ENCODE measurements at regions not wholly inside any gene's neighbourhood (a gene's known extent, or its start where the extent isn't known, plus 50 kb on each side); places are given as distances from the start of the nearest gene placed in this dataset.

DNA sequence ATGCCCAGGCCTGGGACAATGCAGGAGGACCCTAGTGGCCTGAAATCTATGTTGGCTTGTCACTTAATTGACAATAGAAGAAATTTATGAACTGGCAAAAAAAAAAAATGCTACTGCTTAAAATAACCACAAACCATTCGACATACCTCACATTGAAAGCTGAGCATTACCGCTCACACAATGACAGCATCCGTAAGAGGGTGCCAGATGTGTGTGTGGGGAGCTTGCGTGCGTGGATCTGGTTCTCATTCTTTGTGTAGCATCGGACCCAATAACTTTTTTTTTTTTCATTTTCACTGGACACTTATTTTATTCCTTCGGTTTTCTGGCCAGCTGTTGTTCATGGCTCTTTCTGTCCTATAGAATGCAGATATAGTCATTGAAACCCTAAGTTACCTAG is 216.7 kb downstream of the VRK1 start:
- Mint-ChIP-seq H3K36me3 (ENCODE audit: unreplicated experiment) (no peaks in the 10 kb centered on the region), H3K27ac (ENCODE audit: unreplicated experiment) (no peak overlapping the region), H3K4me3 (ENCODE audit: unreplicated experiment) (no peak overlapping the region), H3K9me3 (ENCODE audit: unreplicated experiment) (peaks cover 3% of the 10 kb centered on the region), H3K4me1 (ENCODE audit: low read depth, unreplicated experiment) (no peaks in the 10 kb centered on the region), H3K27me3 (ENCODE audit: unreplicated experiment) (no peaks in the 10 kb centered on the region)
- TF ChIP-seq, protein P1, sequence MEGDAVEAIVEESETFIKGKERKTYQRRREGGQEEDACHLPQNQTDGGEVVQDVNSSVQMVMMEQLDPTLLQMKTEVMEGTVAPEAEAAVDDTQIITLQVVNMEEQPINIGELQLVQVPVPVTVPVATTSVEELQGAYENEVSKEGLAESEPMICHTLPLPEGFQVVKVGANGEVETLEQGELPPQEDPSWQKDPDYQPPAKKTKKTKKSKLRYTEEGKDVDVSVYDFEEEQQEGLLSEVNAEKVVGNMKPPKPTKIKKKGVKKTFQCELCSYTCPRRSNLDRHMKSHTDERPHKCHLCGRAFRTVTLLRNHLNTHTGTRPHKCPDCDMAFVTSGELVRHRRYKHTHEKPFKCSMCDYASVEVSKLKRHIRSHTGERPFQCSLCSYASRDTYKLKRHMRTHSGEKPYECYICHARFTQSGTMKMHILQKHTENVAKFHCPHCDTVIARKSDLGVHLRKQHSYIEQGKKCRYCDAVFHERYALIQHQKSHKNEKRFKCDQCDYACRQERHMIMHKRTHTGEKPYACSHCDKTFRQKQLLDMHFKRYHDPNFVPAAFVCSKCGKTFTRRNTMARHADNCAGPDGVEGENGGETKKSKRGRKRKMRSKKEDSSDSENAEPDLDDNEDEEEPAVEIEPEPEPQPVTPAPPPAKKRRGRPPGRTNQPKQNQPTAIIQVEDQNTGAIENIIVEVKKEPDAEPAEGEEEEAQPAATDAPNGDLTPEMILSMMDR (IDR thresholded peaks at IDR 0.05; ENCODE audit: partially characterized antibody, unreplicated experiment): no peak
- no peak for DNase-seq

DNA sequence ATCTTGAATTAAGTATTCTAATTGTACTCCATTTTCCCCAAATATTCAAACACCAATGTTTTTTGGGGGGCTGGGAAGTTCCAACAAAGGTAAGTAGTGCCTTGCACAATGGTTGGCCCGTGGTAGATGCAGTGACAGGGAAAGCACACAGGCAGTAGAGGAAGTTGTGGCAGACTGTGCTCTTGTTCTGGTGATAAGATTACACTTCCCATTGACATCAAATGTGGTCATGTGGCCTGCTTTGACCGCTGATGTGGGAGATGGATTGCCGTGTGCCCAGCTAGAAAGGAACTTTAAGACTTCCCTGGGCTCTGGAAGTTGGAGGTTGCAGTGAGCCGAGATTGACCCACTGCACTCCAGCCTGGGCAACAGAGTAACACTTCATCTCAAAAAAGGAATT is 223.8 kb downstream of the VRK1 start:
- H3K4me1 Mint-ChIP-seq (ENCODE audit: low read depth, unreplicated experiment): peaks cover 13% of the 10 kb centered on the region
- no peaks in the 10 kb centered on the region for H3K9me3 Mint-ChIP-seq (ENCODE audit: unreplicated experiment)
- TF ChIP-seq, protein P1 (IDR thresholded peaks at IDR 0.05; ENCODE audit: partially characterized antibody, unreplicated experiment): no peak
- no peaks in the 10 kb centered on the region for H3K27me3 Mint-ChIP-seq (ENCODE audit: unreplicated experiment)
- H3K27ac Mint-ChIP-seq (ENCODE audit: unreplicated experiment): no peak overlapping the region
- no peak for DNase-seq
- H3K36me3 Mint-ChIP-seq (ENCODE audit: unreplicated experiment): no peaks in the 10 kb centered on the region
- H3K4me3 Mint-ChIP-seq (ENCODE audit: unreplicated experiment): no peak overlapping the region

DNA sequence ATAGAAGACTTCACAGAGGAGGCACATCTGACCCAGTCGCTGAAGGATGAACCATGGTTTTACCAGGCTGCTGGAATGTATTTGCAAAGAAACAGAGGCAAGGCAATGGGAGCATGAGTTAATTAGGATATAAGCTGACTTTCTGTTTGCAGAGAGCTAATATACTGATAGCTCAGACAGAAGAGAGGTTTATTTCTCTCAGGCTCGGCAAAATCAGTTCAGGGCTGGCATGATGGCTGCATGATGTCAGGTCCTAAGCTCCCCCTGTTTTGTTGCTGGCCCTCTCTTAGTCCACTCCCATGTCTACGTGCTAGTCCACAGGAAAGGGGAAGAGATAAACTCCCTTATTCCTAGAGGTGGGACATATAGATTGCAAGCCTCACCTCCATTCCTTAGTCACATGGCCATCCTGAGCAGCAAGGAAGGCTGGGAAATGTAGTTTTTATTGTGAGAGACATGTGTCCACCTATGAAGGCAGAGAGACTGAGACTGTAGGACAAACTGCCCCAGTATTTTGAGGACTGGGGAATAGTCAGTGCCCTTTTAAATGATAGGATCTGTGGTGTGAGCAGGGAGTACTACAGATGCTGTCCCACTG is 224.5 kb downstream of the VRK1 start:
- no peaks in the 10 kb centered on the region for H3K9me3 Mint-ChIP-seq (ENCODE audit: unreplicated experiment)
- H3K27me3 Mint-ChIP-seq (ENCODE audit: unreplicated experiment): no peaks in the 10 kb centered on the region
- H3K36me3 Mint-ChIP-seq (ENCODE audit: unreplicated experiment): no peaks in the 10 kb centered on the region
- TF ChIP-seq, protein P1 (IDR thresholded peaks at IDR 0.05; ENCODE audit: partially characterized antibody, unreplicated experiment): no peak
- no peak for DNase-seq
- peaks cover 14% of the 10 kb centered on the region for H3K4me1 Mint-ChIP-seq (ENCODE audit: low read depth, unreplicated experiment)
- H3K4me3 Mint-ChIP-seq (ENCODE audit: unreplicated experiment): no peak overlapping the region
- no peak overlapping the region for H3K27ac Mint-ChIP-seq (ENCODE audit: unreplicated experiment)

DNA sequence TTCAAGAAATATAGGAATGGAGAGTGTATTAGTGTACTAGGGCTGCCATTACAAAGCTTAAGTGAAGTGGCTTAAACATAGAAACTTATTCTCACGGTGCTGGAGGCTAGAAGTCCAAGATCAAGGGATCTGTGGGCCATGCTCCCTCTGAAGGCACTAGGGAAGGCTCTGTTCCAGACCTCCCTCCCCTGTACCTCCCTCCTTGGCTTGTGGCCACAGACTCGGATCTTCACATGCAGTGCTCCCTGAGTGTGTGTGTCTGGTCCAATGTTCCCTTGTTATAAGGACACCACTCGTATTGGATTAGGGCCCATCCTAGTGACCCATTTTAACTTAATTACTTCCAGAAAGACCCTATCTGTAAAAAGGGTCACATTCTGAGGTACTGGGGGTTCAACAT is 225.6 kb downstream of the VRK1 start:
- no peak overlapping the region for H3K4me3 Mint-ChIP-seq (ENCODE audit: unreplicated experiment)
- TF ChIP-seq, protein P1 (IDR thresholded peaks at IDR 0.05; ENCODE audit: partially characterized antibody, unreplicated experiment): no peak
- H3K27ac Mint-ChIP-seq (ENCODE audit: unreplicated experiment): no peak overlapping the region
- peaks cover 17% of the 10 kb centered on the region for H3K4me1 Mint-ChIP-seq (ENCODE audit: low read depth, unreplicated experiment)
- no peaks in the 10 kb centered on the region for H3K9me3 Mint-ChIP-seq (ENCODE audit: unreplicated experiment)
- no peak for DNase-seq
- no peaks in the 10 kb centered on the region for H3K27me3 Mint-ChIP-seq (ENCODE audit: unreplicated experiment)
- H3K36me3 Mint-ChIP-seq (ENCODE audit: unreplicated experiment): no peaks in the 10 kb centered on the region

DNA sequence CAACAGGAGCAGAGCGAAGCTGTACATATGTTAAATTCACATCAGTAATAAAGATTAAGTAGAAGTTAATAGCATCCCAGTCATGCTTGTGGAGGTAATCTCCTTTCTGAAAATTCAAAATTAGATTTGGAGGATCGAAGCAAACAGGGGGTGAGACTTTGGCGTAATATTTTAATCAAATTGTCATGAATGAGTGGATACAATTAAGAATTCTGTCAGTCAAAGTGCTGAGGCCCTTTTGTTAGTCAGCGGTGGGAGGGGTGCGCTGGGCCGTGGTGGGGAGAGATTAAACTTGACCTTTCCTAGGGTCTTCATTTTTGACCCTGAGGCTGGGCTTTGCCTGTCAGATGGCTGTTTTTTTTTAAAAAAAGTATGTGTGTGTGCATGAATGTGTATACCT is 226.7 kb downstream of the VRK1 start:
- peaks cover 17% of the 10 kb centered on the region for H3K4me1 Mint-ChIP-seq (ENCODE audit: low read depth, unreplicated experiment)
- H3K36me3 Mint-ChIP-seq (ENCODE audit: unreplicated experiment): no peaks in the 10 kb centered on the region
- no peaks in the 10 kb centered on the region for H3K27me3 Mint-ChIP-seq (ENCODE audit: unreplicated experiment)
- TF ChIP-seq, protein P1 (IDR thresholded peaks at IDR 0.05; ENCODE audit: partially characterized antibody, unreplicated experiment): no peak
- no peak overlapping the region for H3K27ac Mint-ChIP-seq (ENCODE audit: unreplicated experiment)
- H3K4me3 Mint-ChIP-seq (ENCODE audit: unreplicated experiment): no peak overlapping the region
- no peak for DNase-seq
- no peaks in the 10 kb centered on the region for H3K9me3 Mint-ChIP-seq (ENCODE audit: unreplicated experiment)
